ENCODE measurements at regions not wholly inside any gene's neighbourhood (a gene's known extent, or its start where the extent isn't known, plus 50 kb on each side); places are given as distances from the start of the nearest gene placed in this dataset.

GRCh38 chr5:4212071-4212739 is 616.6 kb downstream of the IRX1 start:
- DNase-seq, result no peak
- in situ Hi-C loops (cut with HindIII; ENCODE audit: low pct_ligation_motif_present, low pct_unique_long_range_greater_than_20kb, low sequenced_read_pairs), result no loop called here

GRCh38 chr5:4212981-4213819 is 617.6 kb downstream of the IRX1 start:
- no peak for DNase-seq
- in situ Hi-C loops (cut with HindIII; ENCODE audit: low pct_ligation_motif_present, low pct_unique_long_range_greater_than_20kb, low sequenced_read_pairs), result no loop called here

GRCh38 chr5:4215143-4215542 is 619.5 kb downstream of the IRX1 start:
- in situ Hi-C loops (cut with HindIII; ENCODE audit: low pct_ligation_motif_present, low pct_unique_long_range_greater_than_20kb, low sequenced_read_pairs), result no loop called here
- DNase-seq, result no peak

GRCh38 chr5:4216142-4216541 is 620.5 kb downstream of the IRX1 start:
- no peak for DNase-seq
- in situ Hi-C loops (cut with HindIII; ENCODE audit: low pct_ligation_motif_present, low pct_unique_long_range_greater_than_20kb, low sequenced_read_pairs), result no loop called here

- in situ Hi-C loops (cut with HindIII; ENCODE audit: low pct_ligation_motif_present, low pct_unique_long_range_greater_than_20kb, low sequenced_read_pairs), result no loop called here
- no peak for DNase-seq
These were observed 624.4 kb downstream of the IRX1 start for GRCh38 chr5:4220016-4220415.

GRCh38 chr5:4221048-4221447 is 625.4 kb downstream of the IRX1 start:
- DNase-seq, result no peak
- in situ Hi-C loops (cut with HindIII; ENCODE audit: low pct_ligation_motif_present, low pct_unique_long_range_greater_than_20kb, low sequenced_read_pairs), result no loop called here

GRCh38 chr5:4222147-4222546 is 626.5 kb downstream of the IRX1 start:
- in situ Hi-C loops (cut with HindIII; ENCODE audit: low pct_ligation_motif_present, low pct_unique_long_range_greater_than_20kb, low sequenced_read_pairs), result no loop called here
- no peak for DNase-seq

- DNase-seq, result no peak
- in situ Hi-C loops (cut with HindIII; ENCODE audit: low pct_ligation_motif_present, low pct_unique_long_range_greater_than_20kb, low sequenced_read_pairs), result no loop called here
These were observed 627.2 kb downstream of the IRX1 start for GRCh38 chr5:4222821-4223220.

GRCh38 chr5:4225741-4226140 is 630.1 kb downstream of the IRX1 start:
- DNase-seq, result no peak
- in situ Hi-C loops (cut with HindIII; ENCODE audit: low pct_ligation_motif_present, low pct_unique_long_range_greater_than_20kb, low sequenced_read_pairs), result no loop called here

GRCh38 chr5:4226565-4226964 is 630.9 kb downstream of the IRX1 start:
- DNase-seq, result no peak
- in situ Hi-C loops (cut with HindIII; ENCODE audit: low pct_ligation_motif_present, low pct_unique_long_range_greater_than_20kb, low sequenced_read_pairs), result no loop called here

- no peak for DNase-seq
- in situ Hi-C loops (cut with HindIII; ENCODE audit: low pct_ligation_motif_present, low pct_unique_long_range_greater_than_20kb, low sequenced_read_pairs), result no loop called here
These were observed 633.1 kb downstream of the IRX1 start for GRCh38 chr5:4228708-4229107.

GRCh38 chr5:4229414-4230292 is 634.0 kb downstream of the IRX1 start:
- DNase-seq, result no peak
- in situ Hi-C loops (cut with HindIII; ENCODE audit: low pct_ligation_motif_present, low pct_unique_long_range_greater_than_20kb, low sequenced_read_pairs), result no loop called here

GRCh38 chr5:4230471-4230785 is 634.8 kb downstream of the IRX1 start:
- in situ Hi-C loops (cut with HindIII; ENCODE audit: low pct_ligation_motif_present, low pct_unique_long_range_greater_than_20kb, low sequenced_read_pairs), result no loop called here
- DNase-seq, result no peak

GRCh38 chr5:4230786-4231641 is 635.4 kb downstream of the IRX1 start:
- in situ Hi-C loops (cut with HindIII; ENCODE audit: low pct_ligation_motif_present, low pct_unique_long_range_greater_than_20kb, low sequenced_read_pairs), result no loop called here
- no peak for DNase-seq

GRCh38 chr5:4232084-4232483 is 636.5 kb downstream of the IRX1 start:
- in situ Hi-C loops (cut with HindIII; ENCODE audit: low pct_ligation_motif_present, low pct_unique_long_range_greater_than_20kb, low sequenced_read_pairs), result no loop called here
- DNase-seq, result no peak

GRCh38 chr5:4233671-4234070 is 638.0 kb downstream of the IRX1 start:
- in situ Hi-C loops (cut with HindIII; ENCODE audit: low pct_ligation_motif_present, low pct_unique_long_range_greater_than_20kb, low sequenced_read_pairs), result no loop called here
- no peak for DNase-seq

GRCh38 chr5:4243479-4244264 is 648.0 kb downstream of the IRX1 start:
- in situ Hi-C loops (cut with HindIII; ENCODE audit: low pct_ligation_motif_present, low pct_unique_long_range_greater_than_20kb, low sequenced_read_pairs), result no loop called here
- no peak for DNase-seq

GRCh38 chr5:4244306-4244705 is 648.7 kb downstream of the IRX1 start:
- DNase-seq, result no peak
- in situ Hi-C loops (cut with HindIII; ENCODE audit: low pct_ligation_motif_present, low pct_unique_long_range_greater_than_20kb, low sequenced_read_pairs), result no loop called here
